ENCODE measurements at regions not wholly inside any gene's neighbourhood (a gene's known extent, or its start where the extent isn't known, plus 50 kb on each side); places are given as distances from the start of the nearest gene placed in this dataset.

DNA sequence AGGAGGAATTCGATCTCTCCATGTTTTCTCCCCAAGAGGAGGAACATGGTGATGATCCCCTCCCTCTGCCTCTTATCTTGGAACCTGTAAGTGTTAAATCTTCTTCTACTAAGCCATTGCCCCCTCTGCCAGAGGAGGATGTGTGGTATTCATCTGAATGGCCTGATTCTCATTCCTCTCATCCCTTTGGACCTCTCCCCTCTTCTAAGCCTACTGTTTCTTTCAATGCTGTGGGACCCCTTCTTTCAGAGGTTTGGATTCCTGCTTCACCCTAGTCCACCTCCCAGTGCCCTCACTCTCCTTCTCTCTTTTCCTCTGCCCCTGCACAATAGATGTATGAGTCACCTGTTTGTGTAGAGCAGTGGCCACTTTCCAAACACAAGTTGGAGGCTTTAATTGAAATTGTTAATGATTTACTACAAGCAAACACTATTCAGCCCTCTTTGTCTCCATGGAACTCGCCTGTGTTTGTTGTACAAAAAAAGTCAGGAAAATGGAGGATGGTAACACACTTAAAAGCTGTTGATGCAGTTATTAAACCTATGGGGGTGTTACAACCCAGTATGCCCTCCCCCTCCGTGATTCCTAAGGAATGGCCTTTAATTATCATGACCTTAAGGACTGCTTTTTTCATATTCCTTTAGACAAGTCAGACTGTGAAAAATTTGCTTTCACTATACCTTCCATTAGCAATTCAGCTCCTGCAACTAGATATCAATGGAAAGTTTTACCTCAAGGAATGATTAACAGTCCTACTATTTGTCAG, 192.1 kb upstream of the ALG10B start:
- dilution Hi-C loops (cut with MboI; ENCODE audit: extremely low pct_ligation_motif_present, low sequenced_read_pairs): no loop called here
- Histone ChIP-seq H3K9me3 (ENCODE audit: control insufficient read depth, low read depth, low read length) (no peaks in the 10 kb centered on the region), H3K27ac (ENCODE audit: control insufficient read depth, insufficient read depth, low read length) (no peak overlapping the region), H3K79me2 (ENCODE audit: control insufficient read depth, insufficient read depth, low read length) (no peaks in the 10 kb centered on the region), H3K27me3 (ENCODE audit: control insufficient read depth, extremely low read depth, insufficient read depth, low read length) (no peaks in the 10 kb centered on the region), H3K9ac (ENCODE audit: control insufficient read depth, extremely low read depth, insufficient read depth, low read length) (no peak overlapping the region), H4K20me1 (ENCODE audit: control insufficient read depth, extremely low read depth, insufficient read depth, low read length) (no peaks in the 10 kb centered on the region), H3K4me2 (ENCODE audit: control insufficient read depth, extremely low read depth, insufficient read depth, low read depth, low read length) (no peak overlapping the region), H2AFZ (ENCODE audit: control insufficient read depth, low read length) (no peak overlapping the region), H3K9me1 (ENCODE audit: control insufficient read depth, extremely low read depth, insufficient read depth, low read length) (no peaks in the 10 kb centered on the region), H3K4me3 (ENCODE audit: control insufficient read depth in 2 of 3, extremely low read depth in 1 of 3, insufficient read depth in 2 of 3, low read depth in 1 of 3, low read length in 3 of 3) (no peak overlapping the region), H3K4me1 (ENCODE audit: control insufficient read depth, extremely low read depth, insufficient read depth, low read length) (no peaks in the 10 kb centered on the region), H3K36me3 (ENCODE audit: control insufficient read depth in 2 of 2, extremely low read depth in 1 of 2, insufficient read depth in 2 of 2, low read length in 2 of 2) (no peaks in the 10 kb centered on the region)
- no peak for FAIRE-seq
- TF ChIP-seq CTCF (optimal IDR thresholded peaks at IDR 0.05 in 1 of 3, IDR thresholded peaks at IDR 0.05 in 1 of 3, conservative IDR thresholded peaks at IDR 0.05 in 1 of 3; ENCODE audit: extremely low read depth in 1 of 3, insufficient read depth in 2 of 3, low read length in 3 of 3) (no peak), EZH2 (IDR thresholded peaks at IDR 0.05; ENCODE audit: low read length) (no peak)
- no peak for DNase-seq (ENCODE audit: low read depth, low spot score)

- Histone ChIP-seq H3K79me2 (ENCODE audit: control insufficient read depth, insufficient read depth, low read length) (no peaks in the 10 kb centered on the region), H2AFZ (ENCODE audit: control insufficient read depth, low read length) (no peak overlapping the region), H4K20me1 (ENCODE audit: control insufficient read depth, extremely low read depth, insufficient read depth, low read length) (no peaks in the 10 kb centered on the region), H3K9ac (ENCODE audit: control insufficient read depth, extremely low read depth, insufficient read depth, low read length) (no peak overlapping the region), H3K4me3 (ENCODE audit: control insufficient read depth in 2 of 3, extremely low read depth in 1 of 3, insufficient read depth in 2 of 3, low read depth in 1 of 3, low read length in 3 of 3) (no peak overlapping the region), H3K36me3 (ENCODE audit: control insufficient read depth in 2 of 2, extremely low read depth in 1 of 2, insufficient read depth in 2 of 2, low read length in 2 of 2) (no peaks in the 10 kb centered on the region), H3K9me1 (ENCODE audit: control insufficient read depth, extremely low read depth, insufficient read depth, low read length) (no peaks in the 10 kb centered on the region), H3K27me3 (ENCODE audit: control insufficient read depth, extremely low read depth, insufficient read depth, low read length) (no peaks in the 10 kb centered on the region), H3K4me2 (ENCODE audit: control insufficient read depth, extremely low read depth, insufficient read depth, low read depth, low read length) (no peak overlapping the region), H3K9me3 (ENCODE audit: control insufficient read depth, low read depth, low read length) (no peaks in the 10 kb centered on the region), H3K4me1 (ENCODE audit: control insufficient read depth, extremely low read depth, insufficient read depth, low read length) (no peaks in the 10 kb centered on the region), H3K27ac (ENCODE audit: control insufficient read depth, insufficient read depth, low read length) (no peak overlapping the region)
- dilution Hi-C loops (cut with MboI; ENCODE audit: extremely low pct_ligation_motif_present, low sequenced_read_pairs): no loop called here
- DNase-seq (ENCODE audit: low read depth, low spot score): no peak
- FAIRE-seq: no peak
- TF ChIP-seq CTCF (optimal IDR thresholded peaks at IDR 0.05 in 1 of 3, IDR thresholded peaks at IDR 0.05 in 1 of 3, conservative IDR thresholded peaks at IDR 0.05 in 1 of 3; ENCODE audit: extremely low read depth in 1 of 3, insufficient read depth in 2 of 3, low read length in 3 of 3) (no peak), EZH2 (IDR thresholded peaks at IDR 0.05; ENCODE audit: low read length) (no peak)
Measured at GRCh38 chr12:38132139-38132538, 184.4 kb upstream of the ALG10B start.

Measured in keratinocyte (primary cell).